A549 (cell line): ENCODE measurements at regions not wholly inside any gene's neighbourhood (a gene's known extent, or its start where the extent isn't known, plus 50 kb on each side); places are given as distances from the start of the nearest gene placed in this dataset.
"Not testable (repeated sequence)": the region's sequence is repeated elsewhere in the genome, so short reads cannot be mapped to it uniquely, and the experiment has no call there.

Experiments
- BHLHE40 ChIP-seq: IDR thresholded peaks from 2 replicates; pipeline ENCODE4 v1.6.1; 2012; ENCODE audit warnings: low read depth, low read length, inconsistent platforms
- HDAC2 ChIP-seq: fragments of 200-600 bp; sonication (generic); IDR thresholded peaks from 2 replicates; pipeline ENCODE4 v1.6.1; 2016
- KDM1A ChIP-seq: fragments of 200-600 bp; sonication (generic); IDR thresholded peaks from 2 replicates; pipeline ENCODE4 v1.6.1; 2016; ENCODE audit warnings: low read depth, mild to moderate bottlenecking
- MAZ ChIP-seq: fragments of 150-350 bp; IDR thresholded peaks from 2 replicates; pipeline ENCODE4 v1.6.1; 2014; ENCODE audit warnings: antibody characterized with exemption, low read depth, low read length, borderline replicate concordance
- SMC3 ChIP-seq: fragments of >200 bp; sonication (Bioruptor Twin); formaldehyde crosslinking; IDR thresholded peaks from 3 replicates; pipeline ENCODE4 v1.6.1; 2018; ENCODE audit warnings: inconsistent platforms
- TF ChIP-seq, protein P1 (sequence below): fragments of >200 bp; sonication (Bioruptor Twin); formaldehyde crosslinking; IDR thresholded peaks from 3 replicates; pipeline ENCODE4 v1.5.1; 2016

DNA sequence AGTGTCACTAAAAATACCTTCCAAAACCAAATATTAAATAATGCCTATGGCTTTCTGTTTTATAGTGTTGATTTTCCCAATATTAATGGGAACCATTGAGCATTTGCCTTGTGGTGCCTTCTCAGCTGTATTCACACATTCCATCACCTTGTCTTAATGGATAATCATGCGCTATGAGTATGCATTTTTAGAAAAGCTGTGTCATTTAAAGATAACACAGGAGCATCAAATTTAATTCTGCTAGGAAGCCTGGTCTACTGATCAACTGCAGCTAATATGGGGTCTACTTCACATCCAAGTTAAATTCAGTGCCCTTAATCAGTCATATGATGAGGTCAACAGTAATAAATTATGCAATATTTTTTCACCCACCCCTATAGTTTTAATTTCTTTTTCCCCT is 1177.8 kb downstream of the FOXD4L5 start:
- not testable (repeated sequence) for TF ChIP-seq BHLHE40, MAZ, SMC3, KDM1A, HDAC2
- TF ChIP-seq, protein P1, sequence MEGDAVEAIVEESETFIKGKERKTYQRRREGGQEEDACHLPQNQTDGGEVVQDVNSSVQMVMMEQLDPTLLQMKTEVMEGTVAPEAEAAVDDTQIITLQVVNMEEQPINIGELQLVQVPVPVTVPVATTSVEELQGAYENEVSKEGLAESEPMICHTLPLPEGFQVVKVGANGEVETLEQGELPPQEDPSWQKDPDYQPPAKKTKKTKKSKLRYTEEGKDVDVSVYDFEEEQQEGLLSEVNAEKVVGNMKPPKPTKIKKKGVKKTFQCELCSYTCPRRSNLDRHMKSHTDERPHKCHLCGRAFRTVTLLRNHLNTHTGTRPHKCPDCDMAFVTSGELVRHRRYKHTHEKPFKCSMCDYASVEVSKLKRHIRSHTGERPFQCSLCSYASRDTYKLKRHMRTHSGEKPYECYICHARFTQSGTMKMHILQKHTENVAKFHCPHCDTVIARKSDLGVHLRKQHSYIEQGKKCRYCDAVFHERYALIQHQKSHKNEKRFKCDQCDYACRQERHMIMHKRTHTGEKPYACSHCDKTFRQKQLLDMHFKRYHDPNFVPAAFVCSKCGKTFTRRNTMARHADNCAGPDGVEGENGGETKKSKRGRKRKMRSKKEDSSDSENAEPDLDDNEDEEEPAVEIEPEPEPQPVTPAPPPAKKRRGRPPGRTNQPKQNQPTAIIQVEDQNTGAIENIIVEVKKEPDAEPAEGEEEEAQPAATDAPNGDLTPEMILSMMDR: not testable (repeated sequence)
